SIG-M5 treated with dmso at 0.1 percent for 504 hours (cell line): ENCODE measurements at regions not wholly inside any gene's neighbourhood (a gene's known extent, or its start where the extent isn't known, plus 50 kb on each side); places are given as distances from the start of the nearest gene placed in this dataset.
"Not testable (repeated sequence)": the region's sequence is repeated elsewhere in the genome, so short reads cannot be mapped to it uniquely, and the experiment has no call there.

Source experiments
- DNase-seq: peaks from one replicate; lab custom pipeline; 2025; ENCODE audit not compliant: unreplicated experiment; lab: John Stamatoyannopoulos, UW

- no peak for DNase-seq
These were observed 81.1 kb upstream of the MFGE8 start for GRCh38 chr15:88994286-88994685.

- no peak for DNase-seq
These were observed 82.3 kb upstream of the MFGE8 start for GRCh38 chr15:88995449-88995848.

GRCh38 chr15:88997531-88997930, 84.4 kb upstream of the MFGE8 start:
- DNase-seq: no peak

- no peak for DNase-seq
These were observed 86.0 kb upstream of the MFGE8 start for GRCh38 chr15:88998980-88999713.

- DNase-seq: not testable (repeated sequence)
These were observed 86.5 kb upstream of the ABHD2 start for GRCh38 chr15:89001708-89002275.

GRCh38 chr15:89002281-89002761, 85.9 kb upstream of the ABHD2 start:
- no peak for DNase-seq

GRCh38 chr15:89002830-89003229, 85.4 kb upstream of the ABHD2 start:
- no peak for DNase-seq

- no peak for DNase-seq
These were observed 84.2 kb upstream of the ABHD2 start for GRCh38 chr15:89003865-89004725.

GRCh38 chr15:89004726-89005030, 83.6 kb upstream of the ABHD2 start:
- no peak for DNase-seq

GRCh38 chr15:89007527-89007926, 80.7 kb upstream of the ABHD2 start:
- DNase-seq: not testable (repeated sequence)

- no peak for DNase-seq
These were observed 80.3 kb upstream of the ABHD2 start for GRCh38 chr15:89007989-89008388.

GRCh38 chr15:89009080-89009479, 79.2 kb upstream of the ABHD2 start:
- DNase-seq: no peak

- DNase-seq: no peak
These were observed 72.7 kb upstream of the ABHD2 start for GRCh38 chr15:89015412-89016097.

GRCh38 chr15:89016549-89017041, 71.7 kb upstream of the ABHD2 start:
- no peak for DNase-seq

- DNase-seq: peak; percentile 43
These were observed 70.7 kb upstream of the ABHD2 start for GRCh38 chr15:89017370-89018066.

- DNase-seq: no peak
These were observed 70.0 kb upstream of the ABHD2 start for GRCh38 chr15:89018207-89018606.

GRCh38 chr15:89019436-89019835, 68.8 kb upstream of the ABHD2 start:
- DNase-seq: no peak

GRCh38 chr15:89021224-89021623, 67.0 kb upstream of the ABHD2 start:
- DNase-seq: no peak

GRCh38 chr15:89021886-89022285, 66.4 kb upstream of the ABHD2 start:
- not testable (repeated sequence) for DNase-seq

GRCh38 chr15:89023311-89023961, 64.8 kb upstream of the ABHD2 start:
- DNase-seq: no peak
